Activated CD8-positive, alpha-beta memory T cell treated with anti-CD3 and anti-CD28 coated beads for 24 hours (primary cell): ENCODE measurements at regions not wholly inside any gene's neighbourhood (a gene's known extent, or its start where the extent isn't known, plus 50 kb on each side); places are given as distances from the start of the nearest gene placed in this dataset.

Experiments used
- DNase-seq: peaks from one replicate; pipeline ENCODE4 v3.0.0-alpha.2; 2020

DNA sequence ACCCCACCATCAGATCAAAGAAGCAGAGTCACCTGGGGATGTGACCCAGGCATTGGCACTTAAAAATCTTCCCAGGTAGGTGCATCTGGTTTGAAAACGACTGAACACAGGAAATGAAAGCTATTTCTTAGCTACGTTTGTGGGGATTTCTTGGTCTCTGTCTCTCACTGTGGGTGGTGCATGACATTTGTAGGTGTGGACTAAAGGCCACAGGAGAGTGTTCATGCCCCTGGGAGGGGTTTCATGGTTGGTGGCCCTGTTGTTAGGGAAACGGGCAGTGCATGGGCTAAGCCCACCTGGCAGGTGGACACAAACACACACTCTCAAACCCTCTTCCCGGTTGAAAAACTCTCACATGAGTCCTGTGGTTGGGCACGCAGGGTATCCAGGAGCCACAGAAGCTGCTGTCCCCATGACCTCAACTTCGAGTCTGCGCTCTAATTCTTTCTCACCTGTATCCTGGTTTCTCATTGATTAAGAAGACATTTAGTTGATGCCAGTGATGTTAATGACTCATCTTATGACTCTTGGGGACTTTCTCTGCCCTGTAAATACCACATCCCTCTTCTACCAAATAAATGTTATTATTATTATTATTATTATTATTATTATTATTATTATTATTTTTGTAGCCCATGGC, 119.4 kb downstream of the MRPS6 start:
- DNase-seq: no peak

DNA sequence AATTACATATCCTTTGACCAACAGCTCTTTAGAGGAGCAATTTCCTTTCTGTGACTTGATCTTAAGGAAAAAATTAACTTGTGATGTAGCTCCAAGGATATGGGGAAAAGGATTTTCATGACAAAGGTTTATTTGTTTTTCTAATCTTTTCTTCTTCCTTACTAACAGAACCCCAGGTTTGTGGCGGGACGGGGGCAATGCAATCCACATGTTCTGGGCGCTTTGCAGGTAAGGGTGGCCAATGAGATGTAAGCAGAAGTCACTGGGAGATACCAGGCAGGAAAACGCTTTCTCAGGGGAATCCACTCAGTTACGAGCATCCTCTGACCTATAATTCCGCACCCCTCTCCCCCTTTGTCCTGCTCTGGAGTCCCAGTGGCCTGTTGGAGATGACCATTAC, 122.0 kb downstream of the MRPS6 start:
- peak; percentile 33 for DNase-seq

DNA sequence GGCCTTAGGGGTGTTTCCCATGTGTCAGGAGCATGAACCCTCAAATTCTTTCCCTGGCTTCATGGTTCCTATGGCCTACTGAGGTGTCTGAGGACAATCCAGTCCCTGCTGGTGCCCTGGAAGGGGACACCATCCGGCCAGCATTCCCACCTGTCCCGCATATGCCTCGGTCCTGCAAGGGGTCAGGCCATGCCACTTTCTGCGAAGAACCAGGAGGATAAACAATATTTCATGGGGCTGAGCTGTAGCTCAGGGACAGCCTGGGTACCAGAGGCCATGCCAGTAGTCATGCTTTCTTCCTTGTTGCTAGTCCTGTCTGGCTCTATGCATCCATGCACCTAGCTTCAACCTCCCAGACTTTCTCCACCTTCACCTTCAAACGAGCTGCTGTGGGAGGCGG, 123.6 kb downstream of the MRPS6 start:
- peak; percentile 30 for DNase-seq

DNA sequence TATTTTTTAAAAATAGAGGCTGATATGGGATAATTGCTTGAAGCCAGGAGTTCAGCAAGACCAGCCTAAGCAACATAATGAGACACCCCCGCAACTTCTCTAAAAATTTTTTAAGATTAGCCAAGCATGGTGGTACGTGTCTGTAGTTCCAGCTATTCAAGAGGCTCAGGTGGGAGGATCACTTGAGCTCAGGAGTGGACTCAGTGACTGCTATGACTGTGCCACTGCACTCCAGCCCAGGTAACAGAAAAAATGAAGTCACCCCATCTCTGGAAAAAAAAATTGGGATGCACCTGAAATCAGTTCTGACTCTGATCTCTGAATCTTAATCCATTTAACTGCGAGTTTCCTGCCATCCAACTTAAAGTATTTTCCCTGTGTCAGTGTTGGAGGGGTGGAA, 124.2 kb downstream of the MRPS6 start:
- DNase-seq: no peak

DNA sequence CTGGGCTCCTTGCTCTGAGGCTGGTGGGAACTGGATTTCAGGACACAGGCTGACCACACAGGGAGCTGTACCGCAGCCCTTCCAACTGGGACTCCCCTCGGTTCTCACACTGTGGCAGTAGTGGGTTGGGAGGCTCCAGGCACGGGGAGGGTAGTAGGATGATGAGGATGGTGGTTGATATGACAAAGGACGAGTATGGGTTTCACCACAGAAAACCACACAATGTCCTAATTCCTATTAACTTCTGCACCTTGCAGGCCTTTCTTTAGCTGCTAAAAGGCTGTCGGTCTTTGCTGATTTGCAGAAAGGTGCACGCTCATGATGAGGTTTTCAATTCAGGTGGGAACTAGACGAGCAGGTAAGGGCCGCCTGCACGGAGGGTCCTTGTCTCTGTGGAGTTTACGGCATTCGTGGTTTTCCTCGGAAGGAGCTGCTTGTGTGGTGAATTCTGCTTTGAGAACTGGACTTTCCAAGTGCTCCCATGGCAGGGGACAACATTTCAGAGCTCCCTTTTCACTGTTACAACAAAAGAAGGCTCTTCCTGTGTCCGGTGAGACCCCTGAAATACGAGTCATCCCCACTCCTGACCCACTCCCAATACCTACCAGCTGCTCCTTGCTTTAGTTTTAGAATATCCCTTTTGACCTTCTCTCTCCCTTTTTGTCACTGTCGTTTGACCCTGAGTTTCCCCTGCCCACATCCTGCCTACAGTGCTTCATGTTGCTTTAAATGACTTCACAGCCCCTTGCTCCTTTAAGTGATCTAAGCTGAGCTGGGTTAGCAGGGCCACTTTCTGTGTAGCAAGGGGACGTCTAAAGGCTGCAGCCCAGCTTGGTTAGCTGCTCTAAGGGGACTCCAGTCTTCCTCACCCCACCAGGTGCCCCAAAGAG, 125.1 kb downstream of the MRPS6 start:
- peak; percentile 61 for DNase-seq

DNA sequence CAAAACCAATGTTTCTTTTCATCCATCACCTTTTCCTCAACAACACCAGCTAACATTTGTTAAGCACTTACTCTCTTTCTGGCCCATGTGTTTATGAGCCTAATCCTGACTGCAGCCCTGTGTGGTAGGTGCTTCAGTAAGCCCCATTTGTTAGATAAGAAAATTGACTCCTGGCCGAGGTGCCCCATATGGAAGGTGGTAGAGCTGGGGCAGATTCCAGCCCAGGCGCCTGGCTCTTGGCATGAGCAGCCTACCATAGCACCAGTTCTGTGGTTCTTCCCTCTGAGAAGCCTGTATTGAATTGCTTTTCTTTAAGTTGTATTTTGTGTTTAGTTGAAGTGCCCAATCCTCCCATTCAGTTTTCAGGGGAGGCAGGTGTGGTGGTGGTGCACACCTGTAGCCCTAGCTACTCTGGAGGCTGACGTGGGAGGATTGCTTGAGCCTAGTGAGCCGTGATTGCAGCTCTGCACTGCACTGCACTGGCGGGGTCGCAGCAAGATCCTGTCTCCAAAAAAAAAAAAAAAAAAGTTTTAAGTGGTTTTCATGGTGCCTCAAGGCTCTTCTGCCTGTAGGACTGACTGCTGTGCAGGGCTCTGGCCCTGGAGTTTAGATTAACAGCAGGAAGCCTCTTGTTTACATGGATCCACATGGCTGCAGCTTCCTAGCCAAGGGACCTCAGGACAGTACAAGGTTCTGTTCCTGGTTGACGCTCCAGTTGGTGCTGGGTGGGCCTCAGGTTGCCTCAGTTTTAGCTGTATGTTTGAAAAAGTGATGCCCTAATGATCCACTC, 125.9 kb downstream of the MRPS6 start:
- no peak for DNase-seq

DNA sequence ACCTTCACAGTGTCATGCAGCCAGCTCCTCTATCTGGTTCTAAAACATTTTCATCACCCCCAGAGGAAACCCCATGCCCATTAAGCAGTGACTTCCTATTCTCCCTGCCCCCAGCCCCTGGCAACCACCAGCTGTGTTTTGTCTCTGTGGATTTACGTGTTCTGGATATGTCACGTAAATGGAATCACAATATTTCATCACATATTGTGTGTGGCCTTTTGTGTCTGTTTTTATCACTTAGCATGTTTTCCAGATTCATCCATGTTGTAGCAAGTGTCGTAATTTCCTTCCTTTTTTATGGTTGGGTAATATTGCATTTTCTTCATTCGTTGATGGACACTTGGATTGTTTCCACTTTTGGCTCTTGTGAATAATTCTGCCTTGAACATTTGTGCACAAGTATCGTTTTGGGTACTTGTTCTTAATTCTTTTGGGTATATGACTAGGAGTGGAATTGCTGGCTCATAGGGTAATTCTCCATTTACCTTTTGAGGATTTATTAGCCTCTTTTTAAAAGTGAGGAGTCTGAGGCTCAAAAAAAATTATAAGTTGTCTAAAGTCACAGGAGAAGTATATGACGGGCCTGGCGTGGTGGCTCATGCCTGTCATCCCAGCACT, 127.0 kb downstream of the MRPS6 start:
- peak; percentile 32 for DNase-seq

DNA sequence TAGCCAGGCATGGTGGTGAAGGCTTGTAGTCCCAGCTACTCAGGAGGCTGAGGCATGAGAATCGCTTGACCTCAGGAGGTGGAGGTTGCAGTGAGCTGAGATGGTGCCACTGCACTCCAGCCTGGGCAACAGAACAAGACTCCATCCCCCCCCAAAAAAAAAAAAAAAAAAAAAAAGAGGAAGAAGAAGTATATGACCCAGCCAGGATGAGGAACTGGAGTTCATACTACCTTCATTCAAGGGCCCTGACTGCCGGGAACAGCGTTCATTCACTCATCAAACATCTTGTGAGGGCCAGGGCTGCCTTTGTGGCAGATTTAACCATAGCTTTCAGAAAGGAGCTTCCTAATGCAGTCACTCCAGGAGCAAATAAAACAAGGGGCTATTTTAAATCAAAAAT, 127.6 kb downstream of the MRPS6 start:
- no peak for DNase-seq

DNA sequence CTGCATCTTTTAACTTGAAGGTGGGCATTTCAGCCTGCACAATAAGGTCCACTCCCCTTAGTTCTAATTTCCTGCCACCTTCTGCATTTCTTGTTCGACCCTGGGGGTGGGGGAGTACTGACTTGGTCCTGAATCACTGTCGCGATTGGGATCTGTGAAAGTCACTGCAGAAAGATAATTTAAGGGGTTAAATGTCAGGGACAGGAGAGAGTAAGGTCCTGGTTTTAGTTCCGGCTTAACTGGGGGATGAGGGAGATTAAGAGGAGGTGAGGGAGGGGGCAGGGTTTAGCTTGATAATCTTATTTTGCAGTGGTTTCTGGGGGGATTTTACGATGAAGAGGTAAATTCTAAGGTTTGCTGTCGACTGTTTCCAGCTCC, 128.1 kb downstream of the MRPS6 start:
- DNase-seq: no peak

DNA sequence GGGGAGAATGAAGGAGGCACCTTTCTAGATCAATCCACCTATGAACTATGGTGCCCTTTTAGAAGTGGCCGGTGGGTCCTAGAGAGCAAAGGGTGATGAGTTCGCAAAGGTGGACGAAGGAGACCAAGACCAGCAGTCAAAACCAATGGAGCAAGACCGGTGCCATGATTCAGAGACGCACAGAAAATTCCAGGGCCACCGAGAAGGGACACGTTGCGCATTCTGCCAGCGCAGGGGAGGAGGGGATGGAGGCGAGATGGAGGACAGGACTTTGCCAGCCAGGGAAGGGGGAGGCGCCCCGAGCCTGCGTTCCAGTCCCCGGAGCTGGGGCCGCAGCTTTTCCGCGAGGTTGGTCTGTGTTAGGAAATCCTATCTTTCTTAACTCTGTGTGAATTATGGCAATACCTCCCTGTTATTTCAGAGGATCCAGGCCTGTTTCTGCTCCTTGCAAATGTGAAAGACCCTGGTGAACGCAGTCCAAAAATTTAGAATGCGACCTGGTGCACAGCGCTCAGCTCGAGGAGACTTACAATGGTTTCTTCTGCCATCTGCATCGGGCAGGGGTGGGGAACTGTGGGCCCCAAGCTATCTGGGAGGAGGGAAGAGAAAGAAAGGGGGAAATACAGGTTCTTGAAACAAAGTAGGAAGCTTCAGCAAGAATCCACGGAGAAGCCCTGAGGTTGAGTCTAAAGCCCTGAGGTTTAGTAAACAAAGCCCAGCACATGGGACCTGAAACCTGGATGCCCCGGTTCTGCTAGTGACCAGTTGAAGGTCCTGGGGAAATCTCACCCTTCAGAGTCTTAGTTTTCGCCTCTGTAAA, 129.4 kb downstream of the MRPS6 start:
- DNase-seq: peak; percentile 57

DNA sequence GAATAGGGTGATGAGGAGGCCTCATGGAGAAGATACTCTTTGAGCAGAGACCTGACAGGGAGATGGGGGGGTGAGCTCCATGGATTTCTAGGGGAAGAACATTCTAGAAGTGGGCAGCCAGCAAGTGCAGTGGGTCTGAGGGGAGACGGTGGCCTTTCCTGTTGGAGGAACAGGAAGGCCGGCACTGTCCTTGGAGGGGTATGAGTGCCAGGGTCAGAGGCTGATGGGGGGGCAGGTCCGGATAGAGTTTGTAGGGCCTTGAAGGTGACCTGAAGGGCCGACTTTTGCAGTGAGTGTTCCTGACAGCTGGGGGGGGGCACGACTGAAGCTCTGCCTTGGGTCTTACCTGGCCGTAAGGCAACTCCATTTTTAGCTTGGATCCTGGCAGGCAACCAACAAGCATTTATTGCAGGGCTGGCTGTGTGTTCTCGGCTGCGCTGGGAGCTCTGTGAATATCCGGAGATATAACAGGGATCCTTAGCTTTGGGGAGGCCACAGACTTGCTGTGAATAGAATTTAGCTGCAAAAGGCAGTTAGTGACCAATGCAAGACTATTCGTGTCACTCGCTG, 130.6 kb downstream of the MRPS6 start:
- no peak for DNase-seq

DNA sequence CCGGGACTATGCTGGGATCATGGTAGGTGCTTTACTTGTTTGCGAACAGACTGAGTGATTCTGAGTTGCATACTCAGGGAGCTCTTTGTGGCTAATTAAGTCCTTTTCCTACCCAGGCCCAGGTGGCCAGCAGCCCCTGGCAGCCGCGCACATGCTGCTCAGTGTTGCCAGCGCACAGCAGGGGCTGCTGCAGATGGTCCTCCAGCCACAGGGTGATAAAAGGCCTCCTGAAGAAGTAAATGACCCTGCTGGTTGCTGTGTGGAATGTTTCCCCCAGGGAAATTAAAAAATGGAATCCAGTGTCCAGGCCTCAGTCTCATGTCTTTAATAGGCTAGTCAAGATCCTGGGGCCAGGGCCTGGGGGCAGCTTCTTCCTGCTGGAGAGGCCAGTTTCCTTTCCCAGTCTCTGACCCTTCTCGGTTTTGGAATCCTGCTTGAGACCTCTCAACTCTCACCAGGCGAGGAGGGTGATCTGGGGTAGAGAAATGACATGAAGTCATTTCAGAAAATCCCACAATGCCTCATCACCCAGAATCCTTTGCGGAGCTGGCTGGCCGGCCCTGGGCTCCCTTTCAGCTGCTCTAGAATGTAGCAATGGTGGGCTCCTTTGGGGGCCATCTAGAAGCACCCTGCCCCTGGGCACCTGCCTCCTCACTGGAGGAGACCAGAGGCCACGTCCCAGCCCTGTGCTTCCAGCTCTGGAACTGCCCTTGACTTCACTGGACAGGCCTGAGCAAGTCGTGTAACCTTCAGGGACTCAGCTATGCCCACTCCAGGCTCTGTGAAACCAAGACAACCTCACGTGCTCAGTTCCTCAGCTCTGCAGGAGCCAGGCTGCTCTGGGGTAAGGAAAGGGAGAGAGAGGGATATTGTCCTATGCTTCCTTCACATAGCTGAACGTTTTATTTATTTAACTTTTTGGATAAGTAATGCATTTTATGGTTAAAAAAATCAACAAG, 131.4 kb downstream of the MRPS6 start:
- peak; percentile 52 for DNase-seq

DNA sequence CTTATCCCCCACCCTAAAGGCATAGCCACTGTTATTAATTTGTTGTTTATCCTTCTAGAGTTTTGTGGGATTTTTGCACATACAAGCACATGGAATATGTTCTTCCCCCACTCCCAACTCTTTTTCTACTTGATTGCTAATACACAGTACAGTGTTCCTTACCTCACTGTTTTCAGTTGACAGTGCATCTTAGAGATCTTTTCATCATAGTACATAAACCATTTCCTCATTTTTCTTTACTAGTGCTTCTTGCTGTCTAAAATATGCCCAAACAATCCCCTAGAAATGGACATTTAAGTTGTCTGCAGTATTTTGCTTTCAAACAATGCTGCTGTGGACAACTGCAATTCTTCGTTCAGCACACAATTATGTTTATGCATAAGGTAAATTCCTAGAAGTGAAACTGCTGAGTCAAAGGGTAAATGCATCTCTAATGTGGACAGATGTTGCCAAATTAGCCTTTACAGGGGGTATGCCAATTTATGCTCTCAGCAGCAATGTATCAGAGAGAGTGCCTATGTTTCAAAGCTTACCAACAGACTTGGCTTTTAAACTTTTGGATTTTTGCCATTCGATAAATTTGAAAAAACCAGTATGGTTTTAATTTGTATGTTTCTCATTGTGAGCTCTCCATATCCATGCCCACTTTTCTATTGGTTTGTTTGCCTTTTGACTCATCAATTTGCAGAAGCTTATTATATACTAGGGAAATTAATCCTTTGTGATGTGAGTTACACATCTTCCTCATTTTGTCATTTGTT, 132.6 kb downstream of the MRPS6 start:
- no peak for DNase-seq

DNA sequence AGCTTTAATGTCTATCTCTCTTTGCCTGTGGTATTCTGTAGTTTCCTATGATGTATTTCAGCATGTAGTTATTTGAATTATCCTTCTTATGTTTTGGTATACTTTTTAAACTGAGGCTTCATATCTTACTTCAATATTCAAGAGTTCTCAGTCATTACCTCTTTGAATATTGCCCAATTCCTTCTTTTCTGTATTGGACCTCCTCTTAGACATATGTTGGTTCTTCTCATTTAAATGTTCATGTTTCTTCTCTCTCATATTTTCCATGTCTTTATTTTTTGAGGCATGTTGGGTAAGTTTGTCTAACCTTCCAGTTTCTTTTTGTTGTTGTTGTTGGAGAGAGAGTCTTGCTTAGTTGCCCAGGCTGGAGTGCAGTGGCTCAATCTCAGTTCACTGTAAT, 140.6 kb downstream of the MRPS6 start:
- no peak for DNase-seq

DNA sequence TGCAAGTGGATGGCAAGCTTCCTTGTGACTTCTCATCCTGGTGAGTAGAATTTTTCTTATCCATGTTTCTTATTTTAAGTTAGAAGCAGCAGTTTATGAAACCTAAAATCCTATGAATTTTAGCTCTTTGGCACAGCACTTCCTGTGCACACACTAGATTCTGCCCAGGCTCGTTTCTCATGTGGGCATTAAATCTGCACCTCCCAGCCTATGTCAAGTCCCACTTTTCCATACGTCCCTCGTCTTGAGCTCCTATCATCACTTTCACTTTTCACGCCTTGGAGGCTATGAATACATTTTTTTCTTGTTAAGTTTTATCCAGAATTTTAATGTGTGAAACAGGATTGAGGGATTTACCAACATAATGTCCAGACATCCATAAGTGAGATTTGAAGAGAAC, 142.1 kb downstream of the MRPS6 start:
- DNase-seq: no peak

DNA sequence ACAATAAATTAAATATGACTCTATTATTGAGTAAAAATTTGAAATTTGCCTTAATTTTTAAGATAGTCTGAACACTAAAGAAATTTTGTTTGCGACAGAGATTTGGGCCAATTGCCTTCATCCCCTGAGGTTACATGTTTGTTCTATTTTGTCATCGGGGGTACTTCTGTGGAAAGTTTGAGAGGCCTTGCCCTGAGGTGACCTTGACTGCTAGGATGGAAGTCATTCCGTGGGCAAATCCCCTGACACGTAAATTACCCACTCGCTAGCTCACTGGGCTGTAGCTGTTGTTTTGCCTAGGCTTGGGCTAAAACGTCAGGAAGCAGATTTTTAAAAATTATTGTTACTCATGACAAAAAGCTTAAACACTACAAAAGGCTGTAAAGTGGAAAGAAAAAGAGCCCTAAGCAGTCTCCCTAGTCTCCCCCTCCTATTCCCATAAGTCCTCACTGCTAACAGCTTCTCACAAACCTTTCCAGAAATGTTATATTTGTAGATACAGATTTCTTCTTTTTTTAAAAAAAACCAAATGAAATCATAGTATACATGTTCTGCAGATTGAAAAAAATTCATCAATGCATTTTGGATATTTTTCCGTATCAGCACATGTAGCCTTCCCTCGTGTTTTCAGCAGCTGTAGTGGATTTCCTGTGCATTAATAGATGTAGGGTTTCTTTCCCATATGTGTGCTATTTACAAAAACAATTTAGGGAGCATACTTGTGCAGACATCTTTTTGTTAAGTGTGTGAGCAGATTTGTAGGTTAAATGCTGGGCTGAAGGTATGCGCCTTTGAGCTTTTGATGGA, 142.7 kb downstream of the MRPS6 start:
- DNase-seq: no peak

DNA sequence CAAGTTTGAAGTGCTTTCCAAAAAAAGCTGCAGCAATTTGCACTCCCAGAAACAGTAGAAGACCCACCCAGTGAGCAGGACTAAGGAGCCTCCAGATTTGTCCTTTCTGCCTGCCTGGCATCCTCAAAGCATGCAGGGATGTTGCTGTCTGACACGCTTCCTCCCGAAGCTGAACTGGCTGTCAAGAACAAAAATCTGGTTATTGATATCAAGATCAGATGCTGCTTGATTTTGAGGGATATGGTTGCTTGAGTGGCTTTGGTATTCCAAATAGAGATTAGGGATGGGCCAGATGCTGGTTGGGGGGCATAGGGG, 143.3 kb downstream of the MRPS6 start:
- DNase-seq: no peak

DNA sequence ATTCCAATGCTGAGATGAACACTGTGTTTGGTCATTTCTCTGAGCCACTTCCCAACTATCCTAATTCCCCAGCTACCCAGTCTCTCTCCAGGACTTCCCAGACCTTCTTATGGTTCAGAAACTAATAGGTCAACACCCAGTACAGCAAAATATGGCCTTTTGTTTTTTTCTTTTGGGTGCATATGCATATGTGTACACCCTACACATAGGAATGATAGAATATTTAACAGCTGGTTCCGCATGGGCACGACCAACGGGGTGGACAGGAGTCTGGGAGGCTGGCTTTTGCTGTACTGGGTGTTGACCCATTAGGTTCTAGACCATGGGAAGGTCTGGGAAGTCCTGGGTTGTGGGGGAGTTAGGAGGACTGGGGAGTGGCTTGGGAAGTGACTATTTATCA, 143.9 kb downstream of the MRPS6 start:
- no peak for DNase-seq

DNA sequence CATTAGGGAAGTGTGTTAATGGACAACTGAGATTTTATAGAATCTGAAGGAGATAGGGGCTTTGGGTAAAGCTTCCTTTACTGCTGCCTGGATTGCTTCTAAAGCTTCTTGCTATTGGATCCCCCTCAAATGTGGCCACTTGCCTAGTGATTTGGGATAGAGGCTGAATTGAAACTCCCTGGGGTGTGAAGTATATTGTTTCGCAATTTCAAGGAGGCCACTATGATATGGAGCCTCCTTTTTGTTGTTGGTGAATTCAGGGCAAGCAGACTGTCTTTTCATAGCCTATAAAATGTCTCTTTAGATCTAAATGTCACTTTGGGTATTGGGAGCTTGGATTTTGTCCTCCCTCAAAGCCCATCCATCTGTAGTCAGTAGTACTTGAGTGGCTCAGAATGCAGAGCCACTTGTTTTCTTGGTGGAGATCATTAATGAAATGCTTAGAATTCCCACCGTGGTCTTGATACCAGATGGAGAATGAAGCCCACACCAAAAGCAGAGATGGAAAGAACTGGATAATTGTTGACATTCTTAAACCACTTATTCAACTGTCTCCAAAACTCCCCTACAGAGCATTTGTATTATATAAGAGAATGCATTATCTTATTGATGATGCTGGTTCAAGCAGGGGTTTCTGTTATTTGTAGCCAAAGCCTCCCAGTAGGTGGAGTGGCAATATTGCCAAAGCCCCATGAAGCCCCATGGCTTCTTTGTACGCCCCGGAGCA, 144.3 kb upstream of the KCNE2 start:
- DNase-seq: no peak
